ELF-1 (cell line): ENCODE measurements at regions not wholly inside any gene's neighbourhood (a gene's known extent, or its start where the extent isn't known, plus 50 kb on each side); places are given as distances from the start of the nearest gene placed in this dataset.
A peak's percentile ranks its signal among the peaks of the same experiment; 100 is the strongest.

Source experiments
- DNase-seq: peaks from one replicate; pipeline ENCODE4 v3.0.0-alpha.2; 2016; ENCODE audit warnings: low read depth, low spot score

DNA sequence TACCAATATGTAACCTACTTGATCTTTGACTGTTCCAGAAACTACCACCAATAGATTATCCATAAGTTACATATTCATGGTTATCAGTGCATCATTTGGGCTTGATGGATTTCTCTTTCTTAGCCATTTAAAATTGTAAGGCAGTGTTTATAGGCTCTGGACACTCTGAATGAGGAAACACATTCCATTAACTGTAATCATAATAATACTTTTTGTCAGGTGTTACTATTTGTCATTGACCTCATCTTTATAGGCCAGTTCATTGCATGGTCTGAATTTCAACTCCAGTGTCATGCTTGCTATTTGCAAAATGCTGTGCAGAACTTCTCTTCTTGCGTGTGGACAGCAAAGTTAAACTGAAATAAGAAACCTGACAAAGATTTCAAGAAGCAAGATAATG is 1340.2 kb upstream of the ZEB2 start:
- no peak for DNase-seq

DNA sequence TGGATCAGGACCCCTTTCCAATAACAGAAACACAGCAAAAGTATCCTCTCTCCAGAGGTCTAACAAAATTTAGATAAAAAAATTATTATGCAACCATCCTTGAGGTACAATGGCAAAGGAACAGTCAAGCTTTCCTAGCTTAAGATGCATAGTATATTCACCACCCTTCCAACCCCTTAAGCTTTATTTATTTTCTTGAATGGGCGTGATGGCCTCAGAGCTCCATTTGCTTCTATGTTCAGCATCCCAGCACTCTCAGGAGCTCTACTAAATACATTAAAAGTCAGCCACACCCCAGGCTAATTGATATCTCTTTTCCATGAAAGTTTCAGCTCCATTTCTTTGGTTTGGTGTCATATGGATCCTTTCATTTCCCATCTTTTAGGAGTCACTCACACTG is 1335.2 kb upstream of the ZEB2 start:
- no peak for DNase-seq

DNA sequence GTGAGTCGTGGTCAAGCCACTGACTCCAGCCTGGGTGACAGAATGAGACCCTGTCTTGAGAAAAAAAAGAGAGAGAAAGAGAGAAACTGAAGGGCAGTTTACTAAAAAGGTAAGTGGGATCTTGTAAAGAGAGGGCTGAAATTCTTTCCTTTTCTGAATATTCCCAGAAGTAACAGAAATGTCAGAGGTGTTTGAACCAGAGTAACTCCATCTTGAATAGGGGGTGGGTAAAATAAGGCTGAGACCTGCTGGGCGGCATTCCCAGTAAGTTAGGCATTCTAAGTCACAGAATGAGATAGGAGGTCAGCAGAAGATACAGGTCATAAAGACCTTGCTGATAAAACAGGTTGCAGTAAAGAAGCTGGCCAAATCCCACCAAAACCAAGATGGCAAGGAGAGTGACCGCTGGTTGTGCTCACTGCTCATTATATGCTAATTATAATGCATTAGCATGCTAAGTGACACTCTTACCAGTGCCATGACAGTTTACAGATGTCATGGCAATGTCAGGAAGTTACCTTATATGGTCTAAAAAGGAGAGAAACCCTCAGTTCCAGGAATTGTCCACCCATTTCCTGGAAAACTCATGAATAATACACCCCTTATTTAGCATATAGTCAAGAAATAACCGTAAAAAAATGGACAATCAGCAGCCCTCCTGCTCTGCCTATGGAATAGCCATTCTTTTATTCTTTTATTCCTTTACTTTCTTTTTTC is 1334.3 kb upstream of the ZEB2 start:
- DNase-seq = no peak

DNA sequence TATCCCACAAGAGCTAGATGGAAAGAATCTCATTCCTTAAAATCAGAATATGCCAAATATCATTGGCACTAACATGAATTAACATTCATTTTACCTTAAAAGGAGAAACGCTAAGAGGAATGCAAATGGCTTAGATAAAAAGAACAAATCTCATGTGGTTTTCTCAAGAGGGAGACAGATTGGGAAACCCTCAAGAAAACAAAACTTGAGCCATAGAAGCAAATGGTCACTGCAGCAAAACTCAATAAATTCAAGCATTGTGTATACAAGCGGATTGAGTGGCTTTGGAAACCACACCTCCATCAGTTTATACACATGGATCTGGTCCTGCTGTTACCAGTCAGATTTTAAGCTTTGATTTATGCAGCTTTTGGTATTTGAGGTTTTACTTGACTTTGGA is 1331.8 kb upstream of the ZEB2 start:
- DNase-seq = no peak

DNA sequence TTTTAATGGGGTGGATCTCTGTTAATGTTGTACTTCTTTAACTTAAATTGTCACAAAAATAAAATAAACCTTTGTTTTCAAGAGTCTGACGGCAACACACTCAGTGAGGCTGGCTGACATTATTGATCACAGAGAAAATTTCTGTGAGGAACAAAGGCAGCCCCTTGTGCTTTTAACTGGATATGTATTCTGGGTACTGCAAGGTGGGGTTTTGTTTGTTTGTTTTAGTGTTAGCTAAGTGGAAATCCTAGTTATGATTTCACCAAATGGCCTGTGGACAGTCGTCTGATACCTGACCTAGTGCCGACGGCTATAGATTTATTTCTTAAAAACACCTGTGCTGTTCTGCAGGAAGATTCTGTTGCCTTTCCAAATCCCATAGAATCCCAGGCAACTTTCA is 1329.5 kb upstream of the ZEB2 start:
- no peak for DNase-seq

DNA sequence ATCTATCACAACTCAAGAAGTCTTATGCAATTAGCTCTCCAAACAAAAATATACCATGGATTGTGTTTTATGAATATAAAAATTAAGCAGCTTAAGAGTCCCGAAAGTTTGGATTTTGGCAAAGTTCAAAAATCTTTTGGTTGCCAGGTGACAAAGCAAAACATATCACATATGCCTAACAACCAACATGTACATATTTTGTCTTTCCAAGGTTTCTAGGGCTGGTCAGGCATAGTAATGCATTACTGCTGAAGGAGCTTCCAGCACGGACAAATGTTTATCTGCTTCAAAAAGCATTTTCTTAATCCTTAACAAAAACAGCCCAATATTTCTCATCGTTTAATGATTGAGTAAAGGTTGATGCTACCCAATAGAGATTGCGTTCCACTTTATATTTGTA is 1327.1 kb upstream of the ZEB2 start:
- DNase-seq = no peak

DNA sequence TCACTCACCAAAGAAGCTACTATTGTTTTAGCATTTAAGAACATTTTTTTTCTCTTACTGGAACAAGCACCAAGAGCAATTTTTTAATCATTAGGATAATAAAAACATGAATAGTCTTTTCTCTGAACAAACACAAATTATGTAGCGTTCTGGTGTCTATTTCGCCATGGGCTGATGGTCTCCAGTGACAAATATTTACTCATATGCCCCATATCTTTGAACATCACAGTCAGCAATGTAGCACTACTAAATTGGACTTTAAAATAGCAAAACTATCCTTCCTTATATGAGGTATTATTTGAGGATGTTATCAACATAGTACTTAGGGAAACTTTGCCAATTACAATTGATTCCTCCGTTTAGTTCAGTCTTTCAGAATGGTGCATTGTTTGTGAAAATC is 1326.0 kb upstream of the ZEB2 start:
- DNase-seq = no peak

DNA sequence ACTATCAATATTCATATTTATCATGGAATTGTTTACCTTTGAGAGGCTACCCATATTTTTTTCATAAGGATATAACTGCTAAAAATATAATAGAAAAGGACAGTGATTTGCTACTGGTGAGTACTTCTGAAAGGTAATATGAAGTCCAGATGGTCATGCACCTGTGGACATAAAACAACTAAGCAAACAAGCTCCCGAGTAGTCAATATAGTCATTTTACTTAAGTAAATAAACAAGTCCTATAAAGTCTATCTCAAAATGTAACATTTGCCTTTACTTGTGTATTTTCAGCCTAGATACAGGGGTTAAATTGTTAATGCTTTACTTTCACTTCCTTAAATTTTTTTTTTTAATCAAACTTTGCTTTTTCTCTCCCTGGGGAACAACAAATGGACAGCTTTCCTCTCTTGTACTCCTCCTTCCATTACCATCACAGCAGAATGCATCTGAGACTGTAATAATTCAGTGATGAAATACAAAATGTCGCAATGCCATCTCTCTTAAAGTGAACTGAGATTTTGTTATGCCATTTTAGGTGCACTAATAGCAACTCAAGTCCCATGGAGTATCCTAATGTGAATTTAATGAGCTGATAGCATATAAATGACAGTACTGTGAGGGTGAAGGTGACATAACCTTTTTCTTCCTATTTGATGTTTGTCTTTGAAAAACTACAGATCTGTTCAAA is 1325.4 kb upstream of the ZEB2 start:
- DNase-seq = no peak

DNA sequence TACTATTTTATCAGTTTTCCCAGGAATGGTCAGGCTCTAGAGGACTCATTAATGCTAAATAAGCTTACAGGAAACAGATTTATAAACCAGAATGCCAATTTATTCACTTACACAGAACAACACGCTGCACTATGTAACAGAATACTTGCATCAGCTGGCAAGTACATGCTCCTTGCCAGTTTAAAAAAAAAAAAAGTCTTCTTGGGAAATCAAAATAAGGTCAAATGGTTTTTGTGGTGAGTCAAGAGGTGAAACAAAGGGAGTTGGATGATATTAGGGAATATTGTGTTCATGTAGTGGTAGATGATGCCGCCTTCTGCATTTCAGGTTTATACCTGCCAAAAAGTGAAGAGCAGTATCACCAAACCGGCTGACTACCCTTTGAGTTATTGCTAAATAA is 1322.1 kb upstream of the ZEB2 start:
- DNase-seq = no peak

DNA sequence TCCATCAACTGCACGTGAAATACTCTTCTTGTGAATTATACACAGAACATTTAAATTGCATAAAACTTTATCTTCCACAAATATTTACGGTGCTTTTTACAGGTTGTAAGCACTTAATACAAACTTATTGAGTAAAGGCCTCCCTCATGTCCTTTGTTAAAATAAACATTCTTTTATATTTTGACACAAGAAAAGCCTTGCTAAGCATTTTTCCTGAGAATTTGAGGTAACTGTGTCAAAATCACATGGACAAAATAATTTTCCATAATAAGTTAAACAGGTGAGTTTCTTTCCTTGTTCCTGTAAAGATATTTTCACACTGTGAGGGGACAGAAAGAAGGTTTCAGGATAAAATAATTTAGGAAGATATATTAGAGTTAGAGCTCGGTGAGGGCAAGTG is 1317.1 kb upstream of the ZEB2 start:
- DNase-seq = no peak

DNA sequence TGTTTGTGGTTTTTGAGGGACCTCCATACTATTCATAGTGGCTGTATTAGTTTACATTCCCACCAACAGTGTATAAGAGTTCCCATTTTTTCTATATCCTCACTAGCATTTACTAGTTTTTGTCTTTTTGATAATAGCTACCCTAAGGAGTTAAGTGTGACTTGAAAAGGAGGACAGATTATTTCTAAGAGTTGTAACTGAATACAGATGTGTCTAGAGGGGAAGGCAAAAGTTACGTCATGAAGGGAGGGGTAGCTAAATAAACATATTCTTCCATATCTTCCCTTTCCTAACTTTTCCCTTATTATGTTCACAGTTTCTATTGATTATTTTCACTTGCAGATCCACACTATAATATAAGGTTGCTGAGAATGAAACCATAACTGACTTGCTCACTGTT is 1315.7 kb upstream of the ZEB2 start:
- DNase-seq = no peak

DNA sequence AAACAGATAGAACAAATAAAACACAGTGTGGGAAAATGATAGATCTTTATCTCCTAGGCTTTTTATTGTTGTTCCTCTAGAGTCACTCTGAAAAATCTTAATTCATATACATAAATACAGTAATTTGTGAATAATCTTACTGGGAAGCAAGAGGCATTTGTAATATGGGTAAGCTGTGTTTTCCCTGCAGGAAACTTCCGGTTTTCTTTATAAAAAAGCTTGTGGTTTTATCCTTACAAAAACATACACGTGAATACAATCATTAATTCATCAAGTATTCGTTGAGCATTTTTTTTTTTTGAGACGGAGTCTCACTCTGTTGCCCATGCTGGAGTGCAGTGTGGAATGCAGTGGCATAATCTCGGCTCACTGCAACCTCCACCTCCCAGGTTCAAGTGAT is 1312.8 kb upstream of the ZEB2 start:
- no peak for DNase-seq

DNA sequence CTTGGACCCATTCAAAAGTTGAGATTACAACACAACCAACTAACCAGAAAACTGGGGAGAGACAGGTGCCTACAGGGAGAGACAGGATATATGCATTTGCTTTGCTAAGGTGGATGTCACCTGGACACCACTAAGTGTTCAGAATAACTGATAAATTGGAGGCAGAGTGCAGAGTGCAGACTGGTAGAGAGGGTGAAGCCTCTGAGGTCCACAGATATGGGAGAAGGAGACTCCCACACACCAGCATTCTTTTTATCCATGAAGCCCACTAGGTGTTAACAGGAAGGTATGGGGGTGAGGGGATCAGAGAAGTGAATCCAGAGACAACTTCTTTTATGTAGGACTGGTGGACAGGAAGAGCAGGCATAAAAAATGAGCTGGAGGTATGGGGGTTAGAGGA is 1310.0 kb upstream of the ZEB2 start:
- DNase-seq = no peak

DNA sequence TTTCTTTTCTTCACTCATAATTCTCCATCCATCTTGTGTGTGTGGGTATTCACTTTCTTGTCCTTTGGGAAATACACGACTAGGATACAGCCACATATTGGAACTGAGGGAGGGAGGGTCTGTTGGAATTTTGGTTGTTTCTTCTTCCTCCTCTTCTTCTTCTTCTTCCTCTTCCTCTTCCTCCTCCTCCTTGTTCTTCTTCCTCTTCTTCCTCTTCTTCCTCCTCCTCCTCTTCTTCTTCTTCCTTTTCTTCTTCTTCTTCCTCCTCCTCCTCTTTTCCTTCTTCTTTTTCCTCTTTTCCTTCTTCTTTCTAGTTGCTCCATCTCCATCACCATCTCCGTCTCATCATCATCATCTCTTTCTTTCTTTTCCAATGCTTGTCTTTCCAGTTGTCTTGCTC is 1307.3 kb upstream of the ZEB2 start:
- no peak for DNase-seq

DNA sequence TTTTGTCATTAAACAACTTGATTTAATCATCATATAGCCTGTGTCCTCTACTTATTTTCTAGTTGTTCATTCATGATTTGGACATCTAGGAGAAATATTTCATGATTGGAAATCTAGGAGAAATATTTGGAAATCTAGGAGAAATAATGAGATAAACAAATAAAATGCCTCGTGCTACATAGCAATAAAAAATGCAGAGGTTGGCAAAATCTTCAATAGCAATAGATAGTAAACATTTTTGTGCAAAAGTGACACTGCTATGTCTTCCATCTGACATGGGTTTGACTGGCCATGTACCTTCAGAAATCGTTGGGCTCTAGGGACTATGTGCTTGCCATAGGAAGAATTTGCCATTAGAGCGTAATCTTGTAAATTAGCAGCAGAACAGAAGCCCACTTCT is 1304.5 kb upstream of the ZEB2 start:
- no peak for DNase-seq

DNA sequence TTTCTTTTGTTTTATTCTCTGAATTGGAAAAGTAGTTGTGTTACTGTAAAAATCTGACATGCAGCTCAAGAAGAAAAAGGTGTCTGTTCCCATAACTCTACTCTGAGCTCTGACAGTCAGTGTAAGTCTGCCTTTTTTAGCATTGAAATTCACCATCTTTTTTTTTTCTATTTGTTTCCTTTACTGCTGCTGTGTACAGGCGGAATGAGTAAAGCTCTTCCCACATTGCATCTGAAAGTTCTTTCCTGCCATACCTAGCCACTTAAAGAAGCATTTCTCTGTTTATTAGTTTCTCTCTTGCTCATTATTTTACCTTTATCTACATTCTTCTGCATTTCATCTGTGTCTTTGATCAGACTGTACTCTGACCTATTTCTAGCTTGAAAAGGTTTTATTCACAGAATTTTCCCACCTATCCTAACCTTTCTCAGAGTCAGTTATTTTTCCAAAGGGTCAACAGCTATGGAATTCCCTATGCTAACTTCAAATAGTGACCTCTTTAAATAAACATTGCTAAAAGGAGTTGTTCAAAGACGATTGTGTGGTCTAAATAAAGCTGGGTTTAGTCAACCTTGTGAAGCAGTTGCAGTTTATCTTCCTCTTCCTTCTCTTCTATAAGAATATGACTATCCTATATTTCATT is 1303.1 kb upstream of the ZEB2 start:
- DNase-seq = no peak

DNA sequence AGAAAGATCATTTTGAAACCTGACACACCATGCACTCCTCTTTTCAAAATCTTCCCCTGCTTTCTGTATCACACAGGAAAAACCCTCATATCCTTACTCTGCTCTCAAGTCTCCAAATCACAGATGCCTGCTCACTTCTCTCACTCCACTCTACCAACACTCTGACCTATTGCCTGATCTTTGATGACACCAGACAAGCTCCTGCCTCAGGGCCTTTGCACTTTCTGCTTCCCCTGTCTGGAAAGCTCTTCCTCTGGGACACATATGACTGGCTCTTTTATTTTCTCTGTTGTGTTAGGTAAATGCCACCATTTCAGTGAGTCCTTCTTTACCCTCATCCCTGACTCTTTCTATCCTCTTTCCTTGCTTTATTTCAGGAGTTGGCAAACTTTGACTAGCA is 1300.7 kb upstream of the ZEB2 start:
- no peak for DNase-seq

DNA sequence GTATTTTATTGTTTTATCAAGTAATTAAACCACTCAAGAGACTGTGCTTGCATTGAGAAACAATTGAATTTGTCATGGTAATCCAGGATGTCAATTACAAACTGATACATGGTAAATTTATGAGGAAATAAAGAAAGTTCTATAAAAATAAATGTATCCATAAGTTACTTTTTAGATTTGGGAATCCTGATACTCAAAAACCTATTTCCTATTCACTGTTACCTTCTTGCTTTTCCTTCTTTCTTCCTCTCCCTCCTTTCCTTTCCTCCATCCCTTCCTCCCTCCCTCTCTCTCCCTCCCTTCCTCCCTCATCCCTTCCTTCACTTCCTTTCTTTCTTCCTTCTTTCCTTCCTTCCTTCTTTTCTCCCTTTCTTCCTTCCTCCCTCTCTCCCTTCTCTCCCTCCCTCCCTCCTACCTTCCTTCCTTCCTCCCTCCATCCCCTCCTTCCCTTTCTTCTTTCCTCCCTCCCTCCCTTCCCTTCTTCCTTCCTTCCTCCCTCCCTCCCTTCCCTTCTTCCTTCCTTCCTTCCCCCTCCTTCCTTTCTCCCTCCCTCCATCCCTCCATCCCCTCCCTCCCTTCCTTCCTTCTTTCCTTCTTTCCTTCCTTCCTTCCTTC is 1299.1 kb upstream of the ZEB2 start:
- no peak for DNase-seq

DNA sequence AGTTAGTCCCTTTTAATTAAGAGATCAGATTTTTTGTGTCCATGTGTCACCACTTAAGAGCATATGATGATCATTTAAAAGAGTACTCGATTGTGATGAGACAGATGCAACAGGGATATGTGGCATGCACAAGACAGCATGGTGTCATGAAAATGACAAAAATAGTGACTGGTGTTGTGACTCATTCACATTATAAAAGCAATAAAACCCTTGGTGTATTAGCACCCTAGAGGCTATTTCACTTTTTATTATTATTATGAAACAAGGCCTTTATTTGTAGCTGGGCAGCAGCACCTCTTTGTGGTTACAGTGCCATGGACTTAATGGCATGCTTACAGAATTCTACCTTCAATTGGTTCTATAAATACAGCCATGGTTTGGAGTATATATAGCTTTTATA is 1296.0 kb upstream of the ZEB2 start:
- no peak for DNase-seq

DNA sequence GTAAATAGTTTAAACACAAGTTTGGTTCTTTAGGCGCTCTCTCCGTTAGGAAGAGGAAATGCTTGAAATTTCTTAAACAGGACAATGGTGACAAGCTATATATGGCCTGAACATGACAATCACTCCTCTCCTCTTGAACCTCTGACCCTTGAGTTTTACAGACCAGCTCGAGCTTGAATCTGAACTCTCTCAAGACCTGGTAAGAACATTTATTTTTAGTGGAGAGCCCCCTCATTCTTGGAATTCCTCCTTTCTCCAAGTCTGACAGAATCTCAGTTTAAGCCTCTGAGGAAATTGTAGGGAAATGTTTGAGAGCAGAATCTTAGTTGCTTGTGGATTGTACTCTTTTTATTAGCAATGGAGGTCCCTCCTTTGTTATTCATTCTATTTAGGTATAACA is 1293.6 kb upstream of the ZEB2 start:
- no peak for DNase-seq

DNA sequence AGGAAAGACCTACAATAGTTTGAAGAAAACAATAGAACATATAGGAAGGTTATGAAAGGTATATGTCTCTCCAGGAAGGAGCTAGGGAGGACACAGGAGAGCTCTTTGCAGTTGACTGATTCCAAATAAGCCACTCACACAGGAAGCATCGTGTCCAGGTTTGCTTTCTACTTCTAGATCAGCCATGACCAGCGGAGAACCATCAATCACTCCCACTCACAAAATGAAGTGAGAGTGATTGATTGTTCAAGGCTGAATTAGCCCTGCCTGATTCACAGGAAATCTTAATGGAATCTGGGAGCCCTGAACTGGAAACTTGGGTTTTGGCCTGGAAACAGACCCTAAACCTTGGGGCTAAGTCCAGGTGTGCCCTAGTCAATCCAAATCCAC is 1292.2 kb upstream of the ZEB2 start:
- DNase-seq = peak; percentile 26

DNA sequence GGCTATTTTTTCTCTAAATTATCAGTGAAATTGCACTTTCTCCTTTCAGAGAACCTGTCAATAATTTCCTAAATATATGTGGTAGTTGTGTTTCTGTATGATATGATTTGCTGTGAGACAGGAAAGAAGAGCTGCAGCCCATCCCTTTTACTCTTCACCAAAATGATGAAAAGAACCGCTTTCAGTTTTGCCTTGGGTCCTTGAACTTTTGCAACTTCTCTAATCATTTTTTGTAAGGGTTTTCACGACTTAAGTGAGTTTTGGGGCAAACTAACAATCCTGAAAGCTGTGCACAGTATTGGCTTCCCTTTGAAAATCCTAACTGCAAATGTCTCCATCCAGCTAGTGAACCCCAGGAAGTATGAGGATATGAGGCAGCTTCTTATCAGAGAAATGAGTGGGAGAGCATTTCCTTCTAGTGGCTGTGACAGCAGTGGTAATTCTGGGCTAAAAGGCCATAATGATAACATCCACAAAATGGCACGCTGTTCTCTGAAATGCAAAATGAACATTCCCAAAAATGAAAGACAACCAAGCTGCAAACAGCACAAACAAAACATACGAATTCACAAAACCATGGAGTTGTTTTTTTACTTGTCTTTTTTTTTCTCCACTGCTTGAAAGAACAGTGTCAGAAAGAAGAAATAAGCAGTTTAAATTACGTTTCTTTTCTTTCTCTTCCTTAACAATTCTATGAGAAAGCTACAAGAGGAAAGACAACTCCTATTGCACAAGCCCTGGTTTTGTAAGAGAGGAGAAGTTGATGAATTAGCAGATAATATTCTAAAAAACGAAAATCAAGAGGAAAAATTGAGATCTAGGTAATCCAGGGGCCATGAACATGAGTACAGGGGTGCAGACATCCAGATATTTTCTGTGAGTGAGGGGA is 1291.6 kb upstream of the ZEB2 start:
- no peak for DNase-seq
